Panc1 (cell line): ENCODE measurements at regions not wholly inside any gene's neighbourhood (a gene's known extent, or its start where the extent isn't known, plus 50 kb on each side); places are given as distances from the start of the nearest gene placed in this dataset.

ENCODE experiments used
- ATAC-seq: fragments of 200-7000 bp; cut with Tn5 transposase; 2 replicates; pipeline ENCODE4 v1.9.1; 2020; ENCODE audit warnings: mild to moderate bottlenecking, moderate library complexity
- BruUV-seq: library from RNA; stranded (reverse); fragments of 400-500 nt; replicated peaks from 2 replicates; lab custom pipeline; 2021; lab: Mats Ljungman, UMichigan
- CTCF ChIA-PET: fragments of 300-600 bp; sonication (Branson Sonifier 250); formaldehyde crosslinking; loops from one replicate; lab custom pipeline; 2022; ENCODE audit warnings: antibody characterized with exemption; lab: Charles Lee
- POLR2A ChIA-PET: fragments of 300-600 bp; sonication (Branson Sonifier 250); formaldehyde crosslinking; loops from one replicate; lab custom pipeline; 2022; ENCODE audit warnings: antibody characterized with exemption; lab: Charles Lee
- DNase-seq: peaks from one replicate; pipeline ENCODE4 v3.0.0-alpha.2; 2010; ENCODE audit warnings: low read depth, low spot score
- H3K27ac ChIP-seq: 2 replicates; pipeline ENCODE4 v1.5.1; 2011; ENCODE audit warnings: mild to moderate bottlenecking, low read length, inconsistent platforms
- H3K27me3 ChIP-seq: fragments of 200-500 bp; sonication (Bioruptor generic); 2 replicates; pipeline ENCODE4 v1.6.0; 2014; ENCODE audit warnings: low read length, inconsistent platforms; ENCODE audit not compliant: control insufficient read depth, insufficient read depth
- H3K36me3 ChIP-seq: fragments of 200-500 bp; sonication (Bioruptor generic); 2 replicates; pipeline ENCODE4 v1.5.1; 2014; ENCODE audit warnings: inconsistent platforms, mild to moderate bottlenecking, low read length, moderate library complexity; ENCODE audit not compliant: control insufficient read depth, insufficient read depth
- H3K4me1 ChIP-seq: 2 replicates; pipeline ENCODE4 v1.5.1; 2011; ENCODE audit warnings: inconsistent platforms, mild to moderate bottlenecking, low read length, moderate library complexity; ENCODE audit not compliant: control insufficient read depth, insufficient read depth
- H3K4me3 ChIP-seq, 2 experiments: 2 replicates each; pipeline ENCODE4 v1.5.1; 2011 to 2012; ENCODE audit warnings: low read depth in 2 of 2, low read length in 2 of 2, mild to moderate bottlenecking in 2 of 2, inconsistent platforms in 1 of 2, moderate library complexity in 1 of 2
- H3K9me3 ChIP-seq: fragments of 200-500 bp; sonication (Bioruptor generic); 2 replicates; pipeline ENCODE4 v1.5.1; 2014; ENCODE audit warnings: low read depth, mild to moderate bottlenecking, inconsistent platforms, low read length, moderate library complexity; ENCODE audit not compliant: control insufficient read depth, insufficient read depth
- CTCF ChIP-seq: fragments of 450-650 bp; IDR thresholded peaks from 2 replicates; pipeline ENCODE4 v1.5.1; 2017; ENCODE audit warnings: mild to moderate bottlenecking
- POLR2AphosphoS5 ChIP-seq: IDR thresholded peaks from 2 replicates; pipeline ENCODE4 v1.6.1; 2012; ENCODE audit warnings: mild to moderate bottlenecking, low read depth, low read length, moderate library complexity
- SIN3A ChIP-seq: IDR thresholded peaks from 2 replicates; pipeline ENCODE4 v1.6.1; 2012; ENCODE audit warnings: low read depth, mild to moderate bottlenecking, low read length, moderate library complexity, borderline replicate concordance; ENCODE audit not compliant: insufficient read depth
- TCF7L2 ChIP-seq: IDR thresholded peaks from 2 replicates; pipeline ENCODE4 v1.6.1; 2011; ENCODE audit warnings: mild to moderate bottlenecking, low read depth, low read length, inconsistent platforms
- in situ Hi-C: cut with HindIII; loops from 2 replicates; pipeline ENCODE4 v1.10.0; 2016; ENCODE audit warnings: low sequenced_read_pairs, low pct_unique_long_range_greater_than_20kb
- intact Hi-C: fragments of 100-400 bp; cut with micrococcal nuclease; formaldehyde crosslinking; loops from one replicate; pipeline ENCODE4 v1.10.0; 2022; ENCODE audit not compliant: unreplicated experiment
- TF ChIP-seq, protein P1 (sequence below), 2 experiments: IDR thresholded peaks; 2 replicates each; pipeline ENCODE4 v1.6.1; 2011 to 2012; ENCODE audit warnings: low read depth in 2 of 2, control low read depth in 1 of 2, low read length in 1 of 2, mild to moderate bottlenecking in 1 of 2, moderate library complexity in 1 of 2; ENCODE audit not compliant: insufficient read depth in 1 of 2

- no peaks in the 10 kb centered on the region for H3K4me1 ChIP-seq
- no peaks in the 10 kb centered on the region for H3K9me3 ChIP-seq
- BruUV-seq = no TSS peak
- DNase-seq (no peak), ATAC-seq (no peak)
- CTCF ChIA-PET = no interaction called here
- TF ChIP-seq TCF7L2 (no peak), POLR2AphosphoS5 (no peak), SIN3A (no peak), CTCF (no peak)
- TF ChIP-seq, protein P1, sequence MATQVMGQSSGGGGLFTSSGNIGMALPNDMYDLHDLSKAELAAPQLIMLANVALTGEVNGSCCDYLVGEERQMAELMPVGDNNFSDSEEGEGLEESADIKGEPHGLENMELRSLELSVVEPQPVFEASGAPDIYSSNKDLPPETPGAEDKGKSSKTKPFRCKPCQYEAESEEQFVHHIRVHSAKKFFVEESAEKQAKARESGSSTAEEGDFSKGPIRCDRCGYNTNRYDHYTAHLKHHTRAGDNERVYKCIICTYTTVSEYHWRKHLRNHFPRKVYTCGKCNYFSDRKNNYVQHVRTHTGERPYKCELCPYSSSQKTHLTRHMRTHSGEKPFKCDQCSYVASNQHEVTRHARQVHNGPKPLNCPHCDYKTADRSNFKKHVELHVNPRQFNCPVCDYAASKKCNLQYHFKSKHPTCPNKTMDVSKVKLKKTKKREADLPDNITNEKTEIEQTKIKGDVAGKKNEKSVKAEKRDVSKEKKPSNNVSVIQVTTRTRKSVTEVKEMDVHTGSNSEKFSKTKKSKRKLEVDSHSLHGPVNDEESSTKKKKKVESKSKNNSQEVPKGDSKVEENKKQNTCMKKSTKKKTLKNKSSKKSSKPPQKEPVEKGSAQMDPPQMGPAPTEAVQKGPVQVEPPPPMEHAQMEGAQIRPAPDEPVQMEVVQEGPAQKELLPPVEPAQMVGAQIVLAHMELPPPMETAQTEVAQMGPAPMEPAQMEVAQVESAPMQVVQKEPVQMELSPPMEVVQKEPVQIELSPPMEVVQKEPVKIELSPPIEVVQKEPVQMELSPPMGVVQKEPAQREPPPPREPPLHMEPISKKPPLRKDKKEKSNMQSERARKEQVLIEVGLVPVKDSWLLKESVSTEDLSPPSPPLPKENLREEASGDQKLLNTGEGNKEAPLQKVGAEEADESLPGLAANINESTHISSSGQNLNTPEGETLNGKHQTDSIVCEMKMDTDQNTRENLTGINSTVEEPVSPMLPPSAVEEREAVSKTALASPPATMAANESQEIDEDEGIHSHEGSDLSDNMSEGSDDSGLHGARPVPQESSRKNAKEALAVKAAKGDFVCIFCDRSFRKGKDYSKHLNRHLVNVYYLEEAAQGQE (IDR thresholded peaks at IDR 0.05; ENCODE audit: insufficient read depth in 1 of 2, low read depth in 2 of 2, low read length in 1 of 2) = no peak
- H3K4me3 ChIP-seq = no peak overlapping the region
- H3K36me3 ChIP-seq = no peaks in the 10 kb centered on the region
- H3K27me3 ChIP-seq = no peaks in the 10 kb centered on the region
- no peak overlapping the region for H3K27ac ChIP-seq
- intact Hi-C loops = no loop called here
- in situ Hi-C loops = no loop called here
- POLR2A ChIA-PET = no interaction called here
Measured at GRCh38 chr2:153584244-153584643, 105.7 kb upstream of the RPRM start.

DNA sequence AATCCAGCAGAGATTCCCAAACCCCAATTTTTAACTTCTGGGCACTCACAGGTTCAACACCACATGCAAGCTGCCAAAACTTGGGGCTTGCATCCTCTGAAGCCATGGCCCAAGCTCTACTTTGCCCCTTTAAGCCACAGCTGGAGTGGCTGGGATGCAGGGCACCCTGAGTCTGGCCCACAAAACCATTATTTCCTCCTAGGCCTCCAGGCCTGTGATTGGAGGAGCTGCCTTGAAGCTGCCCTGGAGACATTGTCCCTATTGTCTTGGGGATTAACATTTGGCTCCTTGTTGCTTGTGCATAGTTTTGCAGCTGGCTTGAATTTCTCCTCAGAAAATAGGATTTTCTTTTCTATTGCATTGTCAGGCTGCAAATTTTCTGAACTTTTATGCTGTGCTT is 109.8 kb upstream of the RPRM start:
- CTCF ChIA-PET = no interaction called here
- H3K27me3 ChIP-seq = no peaks in the 10 kb centered on the region
- intact Hi-C loops (no loop called here), in situ Hi-C loops (no loop called here)
- POLR2A ChIA-PET = no interaction called here
- H3K36me3 ChIP-seq = no peaks in the 10 kb centered on the region
- TF ChIP-seq POLR2AphosphoS5 (no peak), TCF7L2 (no peak), CTCF (no peak), SIN3A (no peak)
- TF ChIP-seq, protein P1 (IDR thresholded peaks at IDR 0.05; ENCODE audit: insufficient read depth in 1 of 2, low read depth in 2 of 2, low read length in 1 of 2) = no peak
- no peaks in the 10 kb centered on the region for H3K9me3 ChIP-seq
- no peaks in the 10 kb centered on the region for H3K4me1 ChIP-seq
- no peak overlapping the region for H3K27ac ChIP-seq
- no TSS peak for BruUV-seq
- no peak overlapping the region for H3K4me3 ChIP-seq
- no peak for ATAC-seq
- DNase-seq = no peak
